GM18867 (cell line): ENCODE measurements at regions not wholly inside any gene's neighbourhood (a gene's known extent, or its start where the extent isn't known, plus 50 kb on each side); places are given as distances from the start of the nearest gene placed in this dataset.

Source experiments
- ATAC-seq: cut with Tn5 transposase; IDR thresholded peaks from one replicate; pipeline ENCODE4 v1.9.1; 2021; ENCODE audit warnings: mild to moderate bottlenecking, moderate library complexity; ENCODE audit not compliant: unreplicated experiment

- ATAC-seq = no peak
Observed at GRCh38 chr1:47627016-47627415, 189.2 kb downstream of the FOXD2 start.

- no peak for ATAC-seq
Observed at GRCh38 chr1:47627471-47628370, 189.9 kb downstream of the FOXD2 start.

GRCh38 chr1:47629201-47629600 is 191.4 kb downstream of the FOXD2 start:
- ATAC-seq = no peak

- no peak for ATAC-seq
Observed at GRCh38 chr1:47630346-47630745, 192.5 kb downstream of the FOXD2 start.

- ATAC-seq = no peak
Observed at GRCh38 chr1:47631411-47631995, 193.7 kb downstream of the FOXD2 start.

GRCh38 chr1:47635111-47635510 is 197.3 kb downstream of the FOXD2 start:
- ATAC-seq = no peak

GRCh38 chr1:47635597-47635996 is 197.8 kb downstream of the FOXD2 start:
- no peak for ATAC-seq

GRCh38 chr1:47637111-47637685 is 199.4 kb downstream of the FOXD2 start:
- ATAC-seq = no peak

GRCh38 chr1:47638240-47638639 is 200.4 kb downstream of the FOXD2 start:
- no peak for ATAC-seq

- no peak for ATAC-seq
Observed at GRCh38 chr1:47638713-47639112, 200.9 kb downstream of the FOXD2 start.

- ATAC-seq = no peak
Observed at GRCh38 chr1:47643306-47644211, 205.7 kb downstream of the FOXD2 start.

- no peak for ATAC-seq
Observed at GRCh38 chr1:47644212-47644573, 206.3 kb downstream of the FOXD2 start.

- no peak for ATAC-seq
Observed at GRCh38 chr1:47645151-47645550, 207.3 kb downstream of the FOXD2 start.

- ATAC-seq = no peak
Observed at GRCh38 chr1:47646676-47647075, 208.8 kb downstream of the FOXD2 start.

- ATAC-seq = no peak
Observed at GRCh38 chr1:47647327-47647845, 209.5 kb downstream of the FOXD2 start.

GRCh38 chr1:47650205-47650604 is 212.4 kb downstream of the FOXD2 start:
- ATAC-seq = no peak

- no peak for ATAC-seq
Observed at GRCh38 chr1:47650611-47651010, 212.8 kb downstream of the FOXD2 start.

GRCh38 chr1:47651311-47652089 is 213.7 kb downstream of the FOXD2 start:
- ATAC-seq = no peak

- no peak for ATAC-seq
Observed at GRCh38 chr1:47655521-47656300, 217.9 kb downstream of the FOXD2 start.
